GM18951 (cell line): ENCODE measurements at regions not wholly inside any gene's neighbourhood (a gene's known extent, or its start where the extent isn't known, plus 50 kb on each side); places are given as distances from the start of the nearest gene placed in this dataset.
"Not testable (repeated sequence)": the region's sequence is repeated elsewhere in the genome, so short reads cannot be mapped to it uniquely, and the experiment has no call there.

Experiments
- POLR2A ChIP-seq: IDR thresholded peaks from 4 replicates; pipeline ENCODE4 v1.6.1; 2011; ENCODE audit warnings: mild to moderate bottlenecking; ENCODE audit not compliant: insufficient read length, insufficient read depth; ENCODE audit errors: extremely low read depth
- in situ Hi-C: fragments of 300-500 bp; cut with MboI; formaldehyde crosslinking; loops from one replicate; pipeline ENCODE4 v1.12.0; 2022; ENCODE audit warnings: low sequenced_read_pairs, mixed read lengths, inconsistent platforms; ENCODE audit not compliant: unreplicated experiment

DNA sequence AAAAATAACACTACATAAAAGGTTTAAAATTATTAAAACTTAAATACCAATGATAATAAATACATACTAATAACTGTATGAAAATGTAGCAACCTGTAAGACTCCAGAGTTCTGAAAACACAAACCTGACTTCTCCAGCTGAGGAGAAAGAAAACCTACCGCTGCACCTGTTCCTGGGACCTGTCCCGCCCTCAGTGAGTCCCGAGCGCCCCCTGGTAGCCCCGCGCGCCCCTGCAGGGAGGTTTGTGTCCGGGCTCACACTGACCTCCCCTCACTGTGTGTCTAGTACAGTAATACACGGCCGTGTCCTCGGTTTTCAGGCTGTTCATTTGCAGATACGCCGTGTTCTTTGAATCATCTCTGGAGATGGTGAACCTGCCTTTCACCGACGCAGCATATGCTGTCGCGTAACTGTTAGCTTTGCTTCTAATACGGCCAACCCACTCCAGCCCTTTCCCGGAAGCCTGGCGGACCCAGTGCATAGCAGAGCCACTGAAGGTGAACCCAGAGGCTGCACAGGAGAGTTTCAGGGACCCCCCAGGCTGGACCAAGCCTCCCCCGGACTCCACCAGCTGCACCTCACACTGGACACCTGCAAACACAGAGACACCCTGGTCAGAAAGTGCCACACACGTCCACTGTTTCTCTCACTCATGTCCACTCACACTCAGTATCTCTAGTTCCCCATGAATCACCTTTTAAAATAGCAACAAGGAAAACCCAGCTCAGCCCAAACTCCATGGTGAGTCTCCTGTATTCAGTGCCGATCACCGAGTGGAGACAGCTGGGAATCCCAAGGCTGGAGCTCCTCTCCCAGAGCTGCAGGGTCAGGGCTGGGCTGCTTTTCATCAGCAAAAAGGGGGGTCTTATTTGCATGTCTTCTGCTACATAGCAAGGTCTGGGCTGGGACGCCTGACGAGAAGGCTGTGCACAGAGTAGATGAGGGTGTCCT, 1276.3 kb downstream of the TMEM121 start:
- in situ Hi-C loops, result no loop called here
- TF ChIP-seq POLR2A, result no peak

DNA sequence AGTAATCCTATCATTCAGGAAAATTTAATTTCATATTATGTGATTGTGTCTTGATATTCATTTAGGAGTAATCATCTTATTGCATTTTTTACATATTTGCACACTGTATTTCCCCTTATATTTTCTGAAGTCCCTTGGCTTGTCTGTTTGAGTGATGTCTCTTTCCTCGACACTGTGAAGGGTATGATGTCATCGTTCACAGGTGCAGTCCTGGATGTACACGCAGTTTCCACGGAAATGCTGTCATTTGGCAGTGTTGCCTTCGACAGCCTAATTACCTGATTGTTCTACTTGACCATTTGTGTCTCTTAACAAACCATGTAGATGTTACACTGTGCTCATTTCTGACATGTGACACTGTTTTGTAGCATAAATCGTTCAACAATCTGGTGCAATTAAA, 1277.0 kb downstream of the TMEM121 start:
- TF ChIP-seq POLR2A, result no peak
- in situ Hi-C loops, result no loop called here

DNA sequence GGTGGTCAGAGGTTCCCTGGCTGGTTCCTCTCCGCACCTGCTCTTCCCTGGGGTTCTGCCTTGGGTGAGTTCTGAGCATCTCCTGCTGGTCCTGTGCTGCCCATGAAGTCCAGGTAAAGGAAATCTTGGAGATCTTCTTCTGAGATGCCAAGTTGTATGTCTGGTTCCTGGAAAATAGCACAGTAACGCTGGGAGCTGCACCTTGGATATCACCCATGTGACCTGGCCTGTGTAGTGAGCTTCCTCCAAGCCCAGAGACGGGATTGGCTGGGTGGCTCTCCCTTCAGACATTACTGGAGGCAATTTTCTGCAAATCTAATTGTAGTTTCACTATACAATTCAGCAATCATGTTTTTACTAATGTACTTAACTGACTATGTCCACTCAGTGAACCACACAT, 1281.1 kb downstream of the TMEM121 start:
- in situ Hi-C loops, result no loop called here
- no peak for TF ChIP-seq POLR2A

DNA sequence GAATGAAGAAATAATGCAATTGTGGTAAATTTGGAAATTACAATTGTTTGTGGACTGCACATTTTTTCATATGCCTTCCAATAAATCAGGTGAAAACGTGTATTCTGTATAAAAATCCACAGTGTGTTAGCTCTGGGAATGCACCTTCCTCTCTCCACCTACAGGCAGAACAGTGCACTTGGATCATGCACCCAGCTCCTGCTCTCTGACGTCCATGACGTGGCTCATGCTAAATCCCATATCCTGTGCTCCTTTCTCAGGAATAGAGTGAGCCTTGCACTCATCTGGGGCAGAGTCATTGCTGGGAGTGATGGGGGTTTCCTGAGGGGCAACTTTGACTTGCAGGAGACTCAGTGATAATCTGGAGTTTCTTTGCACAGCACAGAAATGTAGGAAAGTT, 1282.1 kb downstream of the TMEM121 start:
- in situ Hi-C loops, result no loop called here
- no peak for TF ChIP-seq POLR2A

DNA sequence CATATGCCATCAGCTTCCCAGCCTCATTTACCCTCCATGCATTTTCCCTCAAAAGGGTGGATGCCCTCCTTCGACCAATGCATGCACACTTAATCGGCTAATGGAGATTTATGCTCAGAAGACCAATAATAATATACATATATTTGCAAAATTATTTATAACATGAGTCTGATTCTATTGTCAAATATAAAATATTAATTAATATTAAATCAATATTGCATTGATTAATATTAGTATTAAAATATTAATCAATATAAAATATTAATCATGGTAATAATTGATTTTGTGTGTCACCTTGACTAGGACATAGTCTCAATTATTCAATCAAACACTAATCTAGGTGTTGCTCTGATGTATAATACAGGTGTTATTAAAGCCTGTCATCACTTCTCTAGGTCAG, 1282.5 kb downstream of the TMEM121 start:
- in situ Hi-C loops, result no loop called here

DNA sequence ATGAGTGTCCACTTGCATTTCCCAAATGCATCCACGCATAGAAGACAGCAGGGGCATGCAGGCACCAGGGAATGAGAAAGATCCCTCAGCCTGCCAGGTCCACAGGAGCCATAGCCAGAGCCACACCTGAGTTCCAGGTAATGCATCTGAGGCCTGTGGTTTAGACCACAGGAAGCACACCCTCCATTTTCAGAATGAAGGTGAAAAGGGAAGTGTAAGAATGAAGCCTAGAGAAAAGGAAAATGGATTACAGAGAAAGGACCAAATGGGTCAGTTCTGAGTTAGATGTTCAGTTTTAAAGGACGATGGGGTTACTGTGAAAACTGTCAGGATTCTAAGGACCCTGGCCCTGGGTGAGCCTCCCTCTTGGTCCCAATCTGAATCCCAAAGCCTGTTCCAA, 1283.2 kb downstream of the TMEM121 start:
- in situ Hi-C loops, result no loop called here

More for the DNA sequence above, 1282.5 kb downstream of the TMEM121 start:
- no peak for TF ChIP-seq POLR2A

DNA sequence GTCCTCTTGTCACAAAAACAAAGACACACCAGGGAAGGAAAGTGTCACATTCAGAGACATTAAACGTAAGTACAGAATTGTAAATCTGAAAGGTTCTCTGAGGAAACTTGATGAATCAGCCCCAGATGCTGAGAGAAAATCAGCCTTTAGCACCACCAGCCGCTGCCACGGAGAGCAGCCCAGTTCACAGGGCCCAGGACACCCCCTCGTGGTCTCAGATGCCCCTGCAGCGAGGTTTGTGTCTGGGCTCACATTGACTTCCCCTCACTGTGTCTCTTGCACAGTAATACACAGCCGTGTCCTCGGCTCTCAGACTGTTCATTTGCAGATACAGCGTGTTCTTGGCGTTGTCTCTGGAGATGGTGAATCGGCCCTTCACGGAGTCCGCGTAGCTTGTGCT, 1283.8 kb downstream of the TMEM121 start:
- in situ Hi-C loops, result not testable (repeated sequence)

More for the DNA sequence above, 1283.2 kb downstream of the TMEM121 start:
- TF ChIP-seq POLR2A, result no peak

DNA sequence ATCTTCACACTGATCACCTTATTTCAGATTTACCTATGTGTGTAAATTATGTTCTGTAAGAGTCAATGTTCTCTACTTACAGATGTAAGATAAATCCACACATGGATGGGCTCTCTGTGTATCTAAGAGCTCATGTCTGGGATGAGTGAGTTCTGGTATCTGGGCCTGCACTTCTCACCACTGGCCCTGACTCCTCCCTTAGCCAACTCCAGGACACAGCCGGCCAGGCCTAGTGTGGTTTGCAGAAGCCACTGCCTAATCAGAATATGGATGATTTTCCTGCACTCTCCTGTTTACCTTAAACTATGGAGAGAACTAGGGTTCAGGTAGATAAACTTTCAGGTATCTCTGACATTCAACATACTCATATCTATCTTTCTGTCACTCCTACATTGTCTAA, 1284.8 kb downstream of the TMEM121 start:
- no peak for TF ChIP-seq POLR2A
- in situ Hi-C loops, result no loop called here

DNA sequence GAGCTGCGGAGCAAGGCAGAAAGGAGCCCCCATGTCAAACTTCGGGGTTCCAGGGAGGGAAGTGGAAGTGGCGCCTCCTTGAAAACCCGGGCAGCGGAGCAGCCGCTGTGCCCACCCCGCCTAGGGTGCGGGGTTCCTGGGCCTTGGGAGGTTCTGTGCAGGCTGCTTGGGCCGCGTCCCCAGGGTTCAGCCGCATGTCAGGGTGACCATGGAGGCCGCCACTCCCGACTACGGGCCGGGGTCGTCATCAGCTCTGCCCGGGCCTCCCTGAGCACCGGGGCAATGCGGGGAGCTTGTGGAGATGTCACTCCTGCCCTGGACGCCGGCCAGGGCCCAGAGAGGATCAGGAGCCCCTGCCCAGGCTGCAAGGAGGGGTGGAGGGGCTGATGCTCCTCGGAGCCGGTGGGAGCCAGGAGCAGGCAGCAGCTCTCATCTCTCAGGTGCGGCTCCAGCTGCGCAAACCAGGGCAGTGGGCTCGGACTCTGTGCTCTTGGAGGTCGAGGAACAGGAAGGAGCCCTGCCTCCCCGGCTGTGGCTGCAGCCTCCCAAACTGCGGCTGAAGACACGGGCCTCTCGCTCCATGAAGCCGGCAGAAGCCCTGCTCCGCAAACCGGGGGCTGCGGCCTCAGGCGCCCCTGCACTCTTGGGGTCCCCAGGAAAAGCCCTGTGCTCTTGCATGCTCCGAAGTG, 1286.5 kb downstream of the TMEM121 start:
- TF ChIP-seq POLR2A, result no peak
- in situ Hi-C loops, result no loop called here

DNA sequence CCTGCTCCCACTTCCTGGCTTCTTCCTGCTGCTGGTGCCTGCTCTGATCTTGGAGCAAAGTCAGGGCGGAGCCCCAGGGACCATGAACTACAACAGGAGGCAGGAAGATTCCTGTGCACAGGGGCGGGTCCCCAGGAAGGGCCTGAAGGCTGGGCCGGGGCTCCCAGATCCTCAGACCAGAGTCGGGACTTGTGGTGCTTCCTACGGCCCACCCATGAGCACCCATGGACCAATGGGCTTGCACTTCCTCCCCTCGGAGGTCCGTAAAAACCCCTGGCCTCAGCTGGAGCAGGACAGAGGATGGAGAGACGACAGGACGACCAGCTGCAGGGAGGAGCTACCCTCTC, 1287.1 kb downstream of the TMEM121 start:
- TF ChIP-seq POLR2A, result no peak
- in situ Hi-C loops, result no loop called here

DNA sequence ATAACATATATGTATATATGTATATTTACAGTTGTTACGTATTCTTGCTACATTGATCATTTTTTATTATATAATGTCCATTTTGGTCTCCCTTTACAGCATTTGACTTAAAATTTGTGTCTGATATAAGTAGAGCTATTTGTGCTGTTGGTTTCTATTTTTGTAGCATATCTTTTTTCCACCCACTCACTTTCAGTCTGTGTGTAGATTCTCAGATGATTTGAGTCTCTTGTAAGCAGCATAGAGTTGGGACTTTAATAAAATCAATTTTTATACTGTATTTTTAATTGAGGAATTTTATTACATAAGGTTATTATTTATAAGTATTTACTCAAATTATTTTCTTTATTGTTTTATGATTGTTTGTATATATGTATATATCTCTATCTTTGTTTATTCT, 1293.7 kb downstream of the TMEM121 start:
- in situ Hi-C loops, result no loop called here
- no peak for TF ChIP-seq POLR2A

DNA sequence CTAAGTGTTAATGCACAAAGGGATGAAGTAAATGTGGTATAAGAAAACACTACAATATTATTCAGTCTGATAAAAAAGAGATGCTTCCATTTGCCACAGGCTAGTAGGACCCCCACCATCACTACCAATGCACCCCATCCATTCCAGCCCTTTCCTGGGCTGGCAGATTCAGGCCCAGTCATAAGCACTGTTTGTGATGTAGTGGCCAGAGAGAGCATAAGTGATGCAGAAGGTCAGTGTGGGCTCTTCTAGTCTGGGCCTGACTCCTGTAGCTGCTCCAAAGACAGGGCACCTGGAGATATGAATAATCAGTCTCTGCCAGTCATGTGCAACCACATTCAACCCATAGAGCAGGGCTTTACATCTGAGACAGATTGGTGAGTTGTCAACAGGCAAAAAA, 1294.7 kb downstream of the TMEM121 start:
- in situ Hi-C loops, result no loop called here
- TF ChIP-seq POLR2A, result no peak

DNA sequence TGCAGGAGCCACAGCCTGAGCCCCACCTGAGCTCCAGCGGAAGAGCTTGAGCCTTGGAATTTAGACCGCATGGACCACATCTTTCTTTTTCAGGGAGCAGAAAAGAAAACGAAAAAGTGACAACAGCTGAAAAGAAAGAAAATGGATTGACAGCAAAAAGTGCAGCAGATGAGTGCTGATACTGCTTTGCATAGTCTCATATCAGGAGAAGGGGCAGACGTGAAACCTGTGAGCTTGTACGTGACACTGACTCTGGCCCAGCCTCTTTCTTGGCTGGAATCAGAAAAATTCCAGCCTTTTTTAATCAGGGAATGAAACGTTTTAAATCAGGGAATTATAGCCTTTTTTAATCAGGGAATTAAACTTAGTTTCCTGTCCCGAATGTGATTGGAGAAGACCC, 1296.5 kb downstream of the TMEM121 start:
- no peak for TF ChIP-seq POLR2A
- in situ Hi-C loops, result no loop called here

DNA sequence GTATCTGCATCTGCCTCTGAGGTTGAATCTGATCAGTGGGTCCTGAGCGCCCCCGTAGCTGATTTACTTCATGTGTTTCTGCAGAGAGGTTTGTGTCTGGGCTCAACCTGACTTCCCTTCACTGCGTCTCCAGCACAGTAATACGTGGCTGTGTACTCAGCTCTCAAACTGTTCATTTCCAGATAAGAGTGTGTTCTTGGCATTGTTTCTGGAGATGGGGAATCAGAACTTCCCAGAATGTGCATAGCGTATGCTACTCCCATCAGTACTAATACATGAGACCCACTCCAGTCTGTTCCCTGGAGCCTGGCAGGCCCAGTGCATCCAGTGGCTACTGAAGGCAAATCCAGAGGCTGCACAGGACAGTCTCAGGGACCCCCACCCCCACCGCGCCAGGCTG, 1297.2 kb downstream of the TMEM121 start:
- in situ Hi-C loops, result no loop called here
- TF ChIP-seq POLR2A, result no peak
